GM18907 (cell line): ENCODE measurements at regions not wholly inside any gene's neighbourhood (a gene's known extent, or its start where the extent isn't known, plus 50 kb on each side); places are given as distances from the start of the nearest gene placed in this dataset.

Experiments
- ATAC-seq: cut with Tn5 transposase; IDR thresholded peaks from one replicate; pipeline ENCODE4 v1.9.1; 2021; ENCODE audit warnings: mild to moderate bottlenecking, moderate library complexity; ENCODE audit not compliant: unreplicated experiment

DNA sequence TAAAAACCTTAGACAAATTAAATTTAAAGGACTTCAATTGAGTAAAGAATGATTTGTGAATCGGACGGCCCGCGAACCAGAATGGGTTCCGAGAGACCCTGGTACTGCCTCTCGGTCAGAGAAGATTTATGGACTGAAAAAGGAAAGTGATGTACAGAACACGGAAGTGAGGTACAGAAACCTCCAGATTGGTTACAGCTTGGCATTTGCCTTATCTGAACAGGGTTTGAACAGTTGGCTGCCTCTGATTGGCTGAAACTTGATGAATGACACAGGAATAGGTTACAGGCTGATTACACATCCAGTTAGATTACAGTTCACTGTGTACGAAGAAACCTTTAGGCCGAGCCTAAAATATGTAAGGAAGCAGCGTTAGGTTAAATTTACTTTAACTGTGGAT, 156.5 kb upstream of the EGFLAM start:
- no peak for ATAC-seq

DNA sequence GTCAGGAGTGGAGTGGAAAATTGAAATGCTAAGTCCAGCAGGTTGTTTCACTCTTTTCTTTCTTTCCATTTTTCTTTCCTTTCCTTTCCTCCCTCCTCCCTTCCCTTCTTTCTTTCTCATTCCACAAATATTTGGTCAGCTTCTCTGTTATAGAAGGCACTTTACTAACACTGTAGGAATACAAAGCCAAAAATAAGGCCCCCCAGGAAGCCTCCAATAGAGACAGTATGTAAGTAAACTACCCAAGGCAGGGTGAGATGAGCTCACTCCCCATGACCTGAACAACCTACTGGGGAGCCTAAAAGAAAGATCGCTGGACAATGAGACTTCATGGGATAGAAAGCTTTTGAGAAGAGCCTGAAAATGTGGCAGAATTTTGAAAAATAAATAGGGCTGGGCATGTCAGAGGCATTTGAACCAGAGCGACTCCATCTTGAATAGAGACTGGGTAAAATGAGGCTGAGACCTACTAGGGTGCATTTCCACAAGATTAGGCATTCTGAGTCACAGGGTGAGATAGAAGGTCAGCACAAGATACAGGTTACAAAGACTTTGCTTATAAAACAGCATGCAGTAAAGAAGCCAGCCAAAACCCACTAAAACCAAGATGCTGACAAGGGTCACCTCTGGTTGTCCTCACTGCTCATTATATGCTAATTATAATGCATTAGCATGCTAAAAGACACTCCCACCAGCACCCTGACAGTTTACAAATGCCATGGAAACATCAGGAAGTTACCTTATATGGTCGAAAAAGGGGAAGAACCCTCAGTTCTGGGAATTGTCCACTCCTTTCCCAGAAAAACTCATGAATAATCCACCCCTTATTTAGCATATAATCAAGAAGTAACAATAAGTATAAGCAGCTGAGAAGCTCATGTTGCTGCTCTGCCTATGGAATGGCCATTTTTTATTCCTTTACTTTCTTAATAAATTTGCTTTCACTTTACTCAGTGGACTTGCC, 158.9 kb upstream of the EGFLAM start:
- no peak for ATAC-seq

DNA sequence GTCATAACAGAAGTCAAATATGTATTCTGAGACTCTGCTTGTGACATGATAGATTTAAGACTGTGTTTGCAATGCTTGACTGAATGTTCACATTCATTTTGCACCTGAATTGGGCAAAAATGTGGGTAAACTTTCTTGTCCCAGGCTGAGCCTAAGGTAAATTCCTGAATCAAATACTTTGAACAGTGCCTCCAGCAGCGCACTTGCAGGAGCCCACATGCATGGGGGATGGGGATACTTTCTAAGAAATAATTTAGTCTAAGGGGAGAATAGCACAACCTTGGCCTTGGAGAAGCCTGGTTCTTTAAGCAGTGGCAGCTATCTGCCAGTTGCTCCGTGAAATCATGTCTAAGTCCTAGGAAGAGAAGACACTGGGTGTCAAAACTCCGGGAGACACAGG, 163.5 kb upstream of the EGFLAM start:
- ATAC-seq: no peak

DNA sequence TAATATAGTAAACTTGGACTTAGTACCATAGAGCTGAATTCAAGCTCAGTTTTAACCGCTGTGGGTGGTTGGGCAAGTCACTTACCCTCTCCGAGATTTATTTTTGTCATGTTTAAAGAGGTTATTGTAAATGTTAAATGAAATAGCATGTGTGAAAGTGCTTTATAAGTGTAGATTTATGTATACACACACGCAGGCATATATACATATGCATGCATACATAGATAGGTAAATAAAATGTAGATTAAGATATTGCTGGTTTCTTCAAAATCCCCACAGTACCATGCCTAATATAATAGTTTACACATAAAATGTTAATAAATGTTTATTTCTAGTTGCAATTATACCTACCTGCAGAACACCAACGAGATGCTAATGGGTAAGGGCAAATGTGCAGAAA, 164.5 kb upstream of the EGFLAM start:
- no peak for ATAC-seq

DNA sequence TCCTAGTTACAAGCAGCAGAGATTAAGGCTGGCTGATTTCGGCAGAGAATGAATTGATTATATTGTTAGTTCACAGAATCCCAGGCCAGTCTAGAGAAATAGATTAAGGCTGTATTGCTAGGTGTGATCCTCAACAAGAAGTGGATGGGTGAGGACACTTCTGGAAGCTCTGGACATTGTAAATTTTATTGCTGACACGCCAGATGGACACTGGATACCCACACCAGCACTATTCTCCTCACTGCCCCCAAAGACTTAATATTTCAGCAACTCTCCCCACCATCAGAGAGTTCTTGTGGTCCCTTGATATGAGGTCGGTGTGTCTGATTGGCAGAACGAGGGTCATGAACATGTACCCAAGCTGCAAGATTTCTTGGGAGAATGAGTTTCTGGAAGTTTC, 171.6 kb upstream of the EGFLAM start:
- ATAC-seq: no peak

DNA sequence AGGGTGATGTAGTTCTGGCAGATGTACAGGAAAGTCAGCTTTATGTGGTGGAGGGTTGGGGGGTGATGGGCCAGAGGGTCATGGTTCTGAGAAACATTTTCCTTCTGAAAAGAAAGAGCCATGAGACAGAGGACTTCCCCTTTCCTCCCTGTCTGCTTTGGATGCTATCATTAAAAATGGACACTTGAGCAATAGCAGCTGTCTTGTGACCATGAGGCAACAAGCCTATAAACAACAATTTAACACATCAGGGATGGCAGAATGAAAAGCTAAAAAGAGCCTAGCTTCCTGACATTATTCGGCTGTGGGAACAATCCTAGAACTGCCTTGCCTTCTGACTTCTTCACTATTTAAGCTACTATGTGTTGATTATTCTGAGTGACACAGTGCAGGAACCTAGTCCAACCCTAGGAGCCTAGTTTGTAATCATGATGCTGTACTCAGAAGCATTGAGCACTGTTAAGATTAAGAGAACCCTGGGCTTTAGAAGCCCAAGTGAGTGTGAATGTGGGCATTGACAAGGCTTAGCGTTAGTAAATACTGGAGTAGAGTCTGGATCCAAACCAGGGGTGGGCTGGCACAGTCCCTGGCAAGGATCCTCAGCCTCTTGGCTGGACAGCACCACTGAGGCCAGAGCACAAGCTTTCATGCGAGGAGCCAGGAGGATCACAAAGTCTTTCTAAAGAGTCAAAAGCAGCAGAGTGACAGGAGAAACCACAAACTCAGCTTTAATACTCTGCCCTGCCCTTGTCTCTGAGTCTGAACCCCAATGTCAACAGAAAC, 178.5 kb upstream of the EGFLAM start:
- no peak for ATAC-seq

DNA sequence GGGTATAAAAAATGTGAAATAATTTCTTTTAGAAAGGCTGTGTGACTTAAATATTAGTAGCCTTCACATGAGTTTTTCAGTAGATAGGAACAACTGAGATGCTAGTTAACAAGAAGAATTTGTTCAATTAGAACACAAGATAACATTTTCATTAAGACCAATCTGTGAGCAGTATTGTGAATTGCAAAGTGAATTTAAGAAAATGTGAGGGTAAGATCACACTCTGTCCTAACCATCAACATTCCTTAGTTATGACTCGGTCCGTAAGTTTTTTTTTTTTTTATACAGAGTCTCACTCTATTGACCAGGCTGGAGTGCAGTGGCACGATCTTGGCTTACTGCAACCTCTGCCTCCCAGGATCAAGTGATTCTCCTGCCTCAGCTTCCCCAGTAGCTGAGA, 180.2 kb upstream of the EGFLAM start:
- no peak for ATAC-seq

DNA sequence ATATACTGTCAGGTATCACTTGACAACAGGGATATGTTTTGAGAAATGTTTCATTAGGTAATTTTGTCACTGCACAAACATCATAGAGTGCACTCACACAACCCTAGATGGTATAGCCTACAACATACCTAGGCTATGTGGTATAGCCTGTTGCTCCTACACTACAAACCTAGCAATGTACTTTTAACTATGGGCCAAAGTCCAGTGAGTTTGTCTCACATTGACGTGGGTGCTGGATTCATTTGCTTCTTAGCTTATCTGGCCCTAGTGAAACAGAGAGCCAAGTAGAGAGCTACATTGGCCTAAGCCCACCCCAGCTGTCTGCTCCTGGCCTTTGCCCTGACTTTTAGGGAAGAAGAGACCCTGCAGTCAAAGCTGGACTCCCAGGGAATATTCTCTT, 180.7 kb upstream of the EGFLAM start:
- no peak for ATAC-seq

DNA sequence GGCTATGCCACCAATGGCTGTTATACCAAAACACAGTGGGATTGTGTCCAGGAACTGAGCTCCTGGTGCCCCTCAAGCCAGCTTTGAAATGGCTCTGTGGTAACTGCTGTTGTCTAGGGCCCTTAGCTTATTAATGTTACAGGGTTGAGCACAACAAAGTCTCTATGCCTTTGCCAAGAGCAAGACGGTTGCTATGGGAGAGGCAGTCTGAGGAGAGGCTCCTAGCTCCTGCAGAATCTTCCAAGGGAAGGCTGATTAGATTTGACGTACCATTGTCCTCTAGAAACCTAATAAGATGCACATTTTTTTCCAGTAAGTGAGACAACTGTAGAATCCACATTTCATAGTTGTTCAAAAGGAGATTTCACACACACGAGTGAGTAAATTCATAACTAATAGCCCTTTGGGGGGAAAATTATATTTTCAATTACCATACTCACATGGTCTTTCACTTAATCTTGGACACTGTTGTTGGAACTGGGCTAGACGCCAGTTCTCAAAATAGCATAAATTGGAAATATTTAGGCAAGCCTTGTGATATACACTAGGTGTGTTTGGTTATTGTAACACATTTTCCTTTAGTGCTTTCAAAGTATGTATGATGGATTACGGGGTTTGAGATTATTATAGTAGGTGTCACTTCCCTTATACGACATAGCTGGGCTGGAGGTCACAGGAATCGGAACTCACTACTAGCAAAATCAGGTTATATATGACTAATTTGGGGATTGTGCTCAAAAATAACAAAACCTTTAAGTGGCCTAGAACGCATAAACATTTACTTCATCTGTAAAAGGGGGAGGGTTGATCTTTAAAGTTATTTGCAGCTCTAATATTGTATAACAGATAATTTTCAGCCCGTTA, 186.3 kb upstream of the EGFLAM start:
- ATAC-seq: no peak

DNA sequence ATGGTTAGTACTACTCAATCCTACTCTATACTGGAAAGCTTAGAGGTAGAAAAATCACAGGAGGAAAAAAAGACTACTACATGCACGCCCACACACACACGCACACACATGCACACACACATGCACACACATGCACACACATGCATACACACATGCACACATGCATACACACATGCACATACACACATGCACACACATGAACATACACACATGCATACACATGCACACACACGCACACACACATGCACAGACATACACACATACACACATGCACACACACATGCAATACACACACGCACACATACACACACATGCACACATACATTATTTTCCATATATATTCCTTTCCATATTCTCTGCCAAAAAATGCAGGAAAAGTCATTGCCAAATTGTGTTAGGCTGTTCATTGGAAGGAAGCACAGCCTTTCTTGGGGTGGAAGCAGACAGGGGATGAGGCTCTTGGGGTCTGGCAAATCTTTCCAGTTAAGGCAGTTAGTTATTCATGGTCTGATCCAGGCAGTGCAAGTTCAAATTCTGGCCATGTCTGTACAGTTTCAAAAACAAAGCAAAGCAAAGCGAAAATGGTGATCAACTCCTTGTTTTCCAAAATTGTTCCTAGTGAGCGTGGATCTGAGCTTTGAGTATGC, 187.9 kb upstream of the EGFLAM start:
- no peak for ATAC-seq

DNA sequence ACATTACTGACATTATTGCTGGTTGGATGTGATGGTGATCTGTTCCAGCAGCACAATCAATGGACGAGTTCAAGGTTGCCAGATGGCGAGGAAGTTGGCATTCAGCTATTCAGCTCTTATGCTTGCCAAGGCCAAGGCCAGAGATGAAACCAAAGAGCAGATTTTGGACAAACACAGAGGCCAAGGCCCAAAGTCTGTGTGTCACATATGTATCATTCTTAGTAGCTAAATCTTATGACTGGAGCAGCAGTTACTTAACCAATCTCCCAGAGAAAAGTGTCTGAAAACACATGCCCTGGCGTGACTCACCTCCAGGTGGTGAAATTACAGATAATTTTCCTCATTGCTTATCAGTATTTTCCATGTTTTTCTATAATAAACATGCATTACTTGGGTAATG, 189.0 kb upstream of the EGFLAM start:
- ATAC-seq: no peak

DNA sequence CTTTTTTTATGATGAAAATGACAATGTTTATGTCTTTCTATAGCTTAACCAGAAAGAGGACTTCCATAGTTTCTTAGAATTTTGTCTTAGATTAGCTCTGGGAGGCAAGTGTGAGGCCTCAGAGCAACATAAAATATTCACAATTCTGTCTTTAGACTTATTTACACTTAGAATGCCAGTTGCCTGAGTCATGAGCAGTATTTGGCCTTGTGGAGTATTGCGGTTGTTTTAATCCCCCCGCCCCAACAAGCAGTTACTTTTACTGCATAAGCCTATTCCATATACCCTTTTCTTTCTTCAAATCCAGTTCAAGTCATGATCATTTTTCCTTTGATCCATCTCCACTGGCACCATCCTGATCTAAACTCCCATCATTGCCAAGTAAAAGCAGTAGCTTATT, 198.0 kb upstream of the EGFLAM start:
- ATAC-seq: no peak

DNA sequence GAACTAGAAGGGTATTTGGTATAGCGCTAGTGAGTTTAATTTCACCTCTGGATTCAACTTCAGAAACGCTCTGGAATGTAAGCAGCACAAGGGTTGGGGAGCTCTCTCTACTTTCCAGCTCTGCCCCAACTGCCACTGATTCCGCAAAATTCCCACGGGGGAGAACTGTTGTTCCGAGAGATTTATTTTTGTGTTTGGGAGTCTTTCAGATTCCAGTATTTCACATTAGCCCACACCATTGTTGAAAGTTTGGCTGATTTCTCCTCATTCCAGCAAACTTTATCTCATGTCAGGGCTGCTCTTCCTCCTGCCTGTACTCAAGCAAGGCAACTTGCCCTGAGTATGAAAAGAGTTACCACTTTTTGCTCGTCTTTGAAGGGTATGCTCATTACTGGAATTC, 198.5 kb upstream of the EGFLAM start:
- no peak for ATAC-seq

DNA sequence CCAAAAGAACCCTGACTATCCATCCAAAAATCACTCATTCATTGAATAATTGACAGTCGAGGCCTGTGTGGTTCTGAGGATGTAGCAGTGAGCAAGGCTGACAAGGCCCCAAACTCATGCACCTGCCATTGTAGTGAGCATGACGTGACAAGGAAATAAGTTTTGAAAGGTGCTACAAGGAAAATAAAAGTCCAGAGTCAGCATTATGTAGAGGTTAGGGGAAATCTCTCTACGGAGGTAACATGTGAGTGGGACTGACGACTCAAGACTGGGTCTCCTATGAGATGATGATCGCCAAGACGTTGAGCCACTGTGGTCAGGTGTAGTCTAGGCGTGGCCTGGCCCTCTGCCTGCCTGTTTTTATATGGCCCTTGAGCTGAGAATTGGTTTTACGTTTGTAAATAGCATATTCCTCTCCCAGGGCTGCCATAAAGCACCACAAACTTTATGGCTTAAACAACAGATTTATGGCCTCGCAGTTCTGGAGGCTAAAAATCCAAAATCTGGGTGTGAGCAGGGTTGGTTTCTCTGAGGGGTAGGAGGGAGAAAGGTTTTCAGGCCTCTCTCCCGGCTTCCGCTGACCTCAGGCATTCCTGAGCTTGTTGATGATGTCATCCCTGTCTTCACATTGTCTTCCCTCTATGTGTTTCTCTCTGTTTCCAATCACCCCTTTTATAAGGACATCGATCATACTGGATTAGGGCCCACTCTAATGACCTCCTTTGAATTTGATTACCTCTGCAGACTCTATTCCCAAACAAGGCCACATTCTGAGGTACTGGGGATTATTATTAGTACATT, 206.4 kb upstream of the EGFLAM start:
- ATAC-seq: no peak

DNA sequence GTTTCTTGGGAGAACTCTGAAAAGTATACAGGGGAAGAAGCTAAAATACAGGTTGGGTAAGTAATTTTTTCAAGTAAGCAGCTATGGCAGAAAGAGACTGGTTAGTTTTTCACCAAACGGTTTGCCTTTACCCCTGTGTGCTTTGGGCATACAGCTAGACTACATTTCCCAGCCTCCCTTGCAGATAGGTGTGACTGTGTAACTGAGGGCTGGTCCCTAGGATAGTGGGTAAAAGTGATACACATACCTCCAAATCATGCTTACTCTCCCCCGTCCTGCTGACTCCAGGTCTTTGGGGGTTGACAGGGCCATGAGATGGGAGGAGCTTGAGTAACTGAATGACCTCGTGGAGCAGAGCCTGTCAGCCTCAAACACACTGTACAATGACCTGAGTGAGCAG, 208.6 kb upstream of the GDNF start:
- no peak for ATAC-seq

DNA sequence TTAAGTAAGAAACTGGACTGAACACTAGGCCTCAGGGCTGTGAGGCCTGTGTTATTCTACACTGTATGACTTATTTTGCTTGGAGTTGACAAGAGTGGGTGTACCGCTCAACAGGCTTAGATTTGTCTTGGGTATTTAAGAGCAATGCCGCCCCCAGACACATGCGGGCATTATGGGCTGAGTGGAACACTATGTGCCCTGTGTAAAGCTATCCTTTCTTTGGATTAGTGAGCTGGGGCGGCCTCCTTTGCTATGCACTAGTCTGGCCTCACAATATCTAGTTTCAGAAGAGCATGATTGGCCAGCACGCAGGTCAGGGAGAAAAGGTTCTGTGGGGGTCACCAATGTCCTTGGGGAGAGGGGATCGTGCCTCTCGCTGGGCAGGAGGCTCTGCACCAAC, 206.3 kb upstream of the GDNF start:
- no peak for ATAC-seq

DNA sequence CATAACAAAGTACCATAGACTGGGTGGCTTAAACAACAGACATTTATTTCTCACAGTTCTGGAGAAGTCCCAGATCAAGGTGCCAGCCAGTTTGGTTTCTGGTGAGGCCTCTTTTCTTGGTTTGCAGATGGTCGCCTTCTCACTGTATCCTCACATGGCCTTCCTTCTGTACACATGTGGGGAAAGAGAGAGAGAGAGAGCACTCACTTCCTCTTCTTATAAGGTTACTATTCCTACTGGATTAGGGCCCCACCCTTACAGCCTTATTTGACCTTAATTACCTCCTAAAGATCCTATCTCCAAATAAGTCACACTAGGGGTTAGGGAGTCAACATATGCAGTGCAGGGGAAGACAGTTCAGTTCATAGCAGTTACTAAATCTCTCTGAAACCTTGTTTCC, 205.6 kb upstream of the GDNF start:
- ATAC-seq: no peak

DNA sequence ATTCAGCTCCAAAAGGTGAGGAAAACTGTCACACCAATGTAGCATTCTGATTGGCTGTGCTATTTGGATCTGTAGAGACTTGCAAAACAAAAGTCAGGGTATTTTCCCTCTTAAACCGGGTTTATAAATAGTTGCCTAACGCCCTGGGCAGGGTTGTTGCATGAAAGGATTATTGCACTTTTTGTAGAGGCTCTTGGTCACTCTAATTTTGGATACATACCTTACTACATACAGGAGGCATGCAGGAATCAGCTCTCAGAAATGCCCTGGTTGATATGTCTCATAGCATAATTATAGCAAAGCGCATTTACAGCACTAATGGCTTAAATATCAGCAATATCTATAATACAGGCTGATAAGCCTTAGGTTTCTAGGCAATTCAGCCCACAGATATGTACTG, 200.0 kb upstream of the GDNF start:
- ATAC-seq: no peak

DNA sequence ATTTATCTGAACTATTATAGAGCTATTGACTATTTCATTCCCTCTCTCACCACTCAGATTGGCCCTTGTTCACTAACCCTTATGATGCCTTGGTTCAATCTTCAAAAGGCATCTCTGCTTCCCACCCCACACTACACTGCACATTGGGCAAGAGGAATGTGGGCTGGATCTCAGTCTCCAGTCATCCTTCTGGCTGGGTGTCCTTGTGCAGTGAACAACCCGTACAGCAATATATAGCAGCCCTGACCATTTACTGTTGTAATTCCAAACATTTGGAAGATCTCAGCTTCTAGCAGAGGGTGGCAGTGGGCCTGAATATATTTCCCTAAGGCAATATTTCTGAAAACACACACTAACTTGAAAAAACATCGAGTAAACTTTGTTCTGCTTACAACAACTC, 199.2 kb upstream of the GDNF start:
- no peak for ATAC-seq

DNA sequence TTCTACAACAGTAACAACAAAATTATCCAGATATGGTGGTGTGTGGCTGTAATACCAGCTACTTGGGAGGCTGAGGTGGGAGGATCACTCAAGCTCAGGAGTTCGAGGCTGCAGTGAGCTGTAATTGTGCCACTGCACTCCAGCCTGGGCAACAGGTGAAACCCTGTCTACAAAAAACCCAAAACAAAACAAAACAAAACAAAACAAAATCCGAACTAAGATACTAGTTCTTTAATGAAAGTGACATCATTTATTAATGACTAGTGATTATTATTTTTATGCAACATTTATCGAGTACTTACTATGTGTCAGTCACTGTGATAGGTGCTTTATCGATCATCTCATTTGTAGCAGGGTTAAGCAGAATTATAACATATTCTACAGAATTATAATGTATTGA, 196.9 kb upstream of the GDNF start:
- no peak for ATAC-seq
